GM19035 (cell line): ENCODE measurements at regions not wholly inside any gene's neighbourhood (a gene's known extent, or its start where the extent isn't known, plus 50 kb on each side); places are given as distances from the start of the nearest gene placed in this dataset.
A peak's percentile ranks its signal among the peaks of the same experiment; 100 is the strongest.

ENCODE experiments used
- ATAC-seq: cut with Tn5 transposase; IDR thresholded peaks from one replicate; pipeline ENCODE4 v1.9.1; 2021; ENCODE audit not compliant: unreplicated experiment

- ATAC-seq = peak; percentile 81
Observed at GRCh38 chr4:95599777-95600400, 51.1 kb upstream of the UNC5C start.
